ENCODE measurements at regions not wholly inside any gene's neighbourhood (a gene's known extent, or its start where the extent isn't known, plus 50 kb on each side); places are given as distances from the start of the nearest gene placed in this dataset.
"Not testable (repeated sequence)": the region's sequence is repeated elsewhere in the genome, so short reads cannot be mapped to it uniquely, and the experiment has no call there.

- peaks cover 7% of the 10 kb centered on the region for H3K4me1 ChIP-seq (ENCODE audit: insufficient read depth)
- no peaks in the 10 kb centered on the region for H3F3A ChIP-seq (replicated peaks; ENCODE audit: low read depth)
- H3K36me3 ChIP-seq (ENCODE audit: insufficient read depth): no peaks in the 10 kb centered on the region
- H3K27me3 ChIP-seq (ENCODE audit: insufficient read depth): no peaks in the 10 kb centered on the region
- Mint-ChIP-seq H3K36me3 (ENCODE audit: low read depth) (no peaks in the 10 kb centered on the region), H3K4me3 (no peak overlapping the region; the same call in 2 of the 3 replicates), H3K27ac (no peak overlapping the region), H3K9me3 (no peaks in the 10 kb centered on the region; the same call in 2 of the 3 replicates), H3K27me3 (ENCODE audit: insufficient read depth, low read depth, poor library complexity) (peaks cover 10% of the 10 kb centered on the region), H3K4me1 (peaks cover 18% of the 10 kb centered on the region)
- no peak overlapping the region for H2AFZ ChIP-seq
- no peak for TF ChIP-seq STAT1 (IDR thresholded peaks at IDR 0.05; ENCODE audit: unreplicated experiment)
- H4K20me1 ChIP-seq (replicated peaks; ENCODE audit: insufficient read depth): no peaks in the 10 kb centered on the region
- H3K9me2 ChIP-seq (ENCODE audit: insufficient read depth): no peaks in the 10 kb centered on the region
- no peak for ATAC-seq
- H3K27ac ChIP-seq (ENCODE audit: low read depth): no peak overlapping the region
- H3K79me2 ChIP-seq (replicated peaks; ENCODE audit: insufficient read depth): no peaks in the 10 kb centered on the region
- H3K4me3 ChIP-seq: no peak overlapping the region
- no peak overlapping the region for H3K4me2 ChIP-seq
- no peak for DNase-seq (ENCODE audit: low spot score)
Observed at GRCh38 chr6:27797960-27798359, 114.2 kb downstream of the OR2B2 start.

- Mint-ChIP-seq H3K4me1 (peaks cover 19% of the 10 kb centered on the region), H3K27me3 (ENCODE audit: insufficient read depth, low read depth, poor library complexity) (peaks cover 13% of the 10 kb centered on the region), H3K4me3 (peak overlapping the region; percentile 54; the same call in 1 of the 3 replicates)
- not testable (repeated sequence) for H2AFZ ChIP-seq; H3K9me3 Mint-ChIP-seq; H4K20me1 ChIP-seq (replicated peaks; ENCODE audit: insufficient read depth); DNase-seq (ENCODE audit: low spot score); H3K36me3 ChIP-seq (ENCODE audit: insufficient read depth); ATAC-seq; H3F3A ChIP-seq (replicated peaks; ENCODE audit: low read depth); H3K27ac Mint-ChIP-seq; H3K9me2 ChIP-seq (ENCODE audit: insufficient read depth); H3K36me3 Mint-ChIP-seq (ENCODE audit: low read depth); H3K27ac ChIP-seq (ENCODE audit: low read depth); H3K79me2 ChIP-seq (replicated peaks; ENCODE audit: insufficient read depth); H3K4me1 ChIP-seq (ENCODE audit: insufficient read depth); H3K27me3 ChIP-seq (ENCODE audit: insufficient read depth)
- Histone ChIP-seq H3K4me2 (peak overlapping the region; percentile 56), H3K4me3 (peak overlapping the region; percentile 38; the same call in 1 of the 2 replicates)
Observed at GRCh38 chr6:27796736-27797481, 115.3 kb downstream of the OR2B2 start.

GRCh38 chr6:27795697-27796494, 116.3 kb downstream of the OR2B2 start:
- Histone ChIP-seq H3K4me2 (peak overlapping the region; percentile 56), H3K79me2 (replicated peaks; ENCODE audit: insufficient read depth) (no peaks in the 10 kb centered on the region), H3K27me3 (ENCODE audit: insufficient read depth) (no peaks in the 10 kb centered on the region), H3K4me3 (peak overlapping the region; percentile 38; the same call in 1 of the 2 replicates), H3K27ac (ENCODE audit: low read depth) (no peak overlapping the region), H3K36me3 (ENCODE audit: insufficient read depth) (no peaks in the 10 kb centered on the region), H3K9me2 (ENCODE audit: insufficient read depth) (no peaks in the 10 kb centered on the region), H4K20me1 (replicated peaks; ENCODE audit: insufficient read depth) (no peaks in the 10 kb centered on the region), H3F3A (replicated peaks; ENCODE audit: low read depth) (no peaks in the 10 kb centered on the region), H3K4me1 (ENCODE audit: insufficient read depth) (peaks cover 7% of the 10 kb centered on the region), H2AFZ (no peak overlapping the region)
- DNase-seq (ENCODE audit: low spot score) (peak; percentile 96), ATAC-seq (peak; percentile 13)
- Mint-ChIP-seq H3K9me3 (peaks cover 3% of the 10 kb centered on the region; the same call in 2 of the 3 replicates), H3K4me1 (peaks cover 17% of the 10 kb centered on the region), H3K4me3 (peak overlapping the region; percentile 54), H3K36me3 (ENCODE audit: low read depth) (peaks cover 3% of the 10 kb centered on the region; the same call in 2 of the 3 replicates), H3K27ac (peak overlapping the region; percentile 32; the same call in 1 of the 2 replicates), H3K27me3 (ENCODE audit: insufficient read depth, low read depth, poor library complexity) (peaks cover 20% of the 10 kb centered on the region)
- no peak for TF ChIP-seq EZH2 (IDR thresholded peaks at IDR 0.05; ENCODE audit: low read depth, unreplicated experiment)
- TF ChIP-seq CREB1 (CRISPR knock-in tag; IDR thresholded peaks at IDR 0.05; ENCODE audit: low read depth): no peak
- peak; percentile 67 to 87 for TF ChIP-seq CTCF (conservative IDR thresholded peaks at IDR 0.05; ENCODE audit: low read depth in 2 of 2)
